ENCODE measurements at regions not wholly inside any gene's neighbourhood (a gene's known extent, or its start where the extent isn't known, plus 50 kb on each side); places are given as distances from the start of the nearest gene placed in this dataset.

DNA sequence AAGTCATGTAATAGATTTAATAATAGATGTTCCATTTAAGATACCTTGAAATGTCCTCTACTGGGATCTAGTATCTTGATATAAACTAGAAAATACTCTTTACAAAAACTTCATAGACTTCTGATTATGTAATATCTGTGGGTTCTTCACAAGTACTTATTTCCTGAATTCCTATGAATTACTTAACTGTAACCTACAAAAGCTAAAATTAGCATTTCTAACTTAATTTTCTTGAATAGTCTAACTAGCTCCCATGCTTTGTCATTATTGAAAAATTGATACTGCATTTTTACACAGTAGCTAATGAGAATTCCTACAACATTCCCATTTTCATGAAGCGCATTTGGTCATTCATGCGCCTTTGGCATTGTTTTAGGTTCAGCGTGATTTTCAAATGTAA lies 1828.2 kb downstream of the MAT2B start:
- in situ Hi-C loops (cut with MboI; ENCODE audit: low sequenced_read_pairs in 4 of 4) (no loop called here), intact Hi-C loops (cut with DNase I; ENCODE audit: low total_unique reads) (no loop called here)
- ATAC-seq (no peak), DNase-seq (no peak)
- Histone ChIP-seq H3K9me3 (no peaks in the 10 kb centered on the region), H3K4me1 (no peaks in the 10 kb centered on the region), H3K4me3 (no peak overlapping the region), H3K36me3 (no peaks in the 10 kb centered on the region), H3K27me3 (no peaks in the 10 kb centered on the region), H3K27ac (no peak overlapping the region)
- TF ChIP-seq POLR2A (IDR thresholded peaks at IDR 0.05): no peak
- TF ChIP-seq, protein P1, sequence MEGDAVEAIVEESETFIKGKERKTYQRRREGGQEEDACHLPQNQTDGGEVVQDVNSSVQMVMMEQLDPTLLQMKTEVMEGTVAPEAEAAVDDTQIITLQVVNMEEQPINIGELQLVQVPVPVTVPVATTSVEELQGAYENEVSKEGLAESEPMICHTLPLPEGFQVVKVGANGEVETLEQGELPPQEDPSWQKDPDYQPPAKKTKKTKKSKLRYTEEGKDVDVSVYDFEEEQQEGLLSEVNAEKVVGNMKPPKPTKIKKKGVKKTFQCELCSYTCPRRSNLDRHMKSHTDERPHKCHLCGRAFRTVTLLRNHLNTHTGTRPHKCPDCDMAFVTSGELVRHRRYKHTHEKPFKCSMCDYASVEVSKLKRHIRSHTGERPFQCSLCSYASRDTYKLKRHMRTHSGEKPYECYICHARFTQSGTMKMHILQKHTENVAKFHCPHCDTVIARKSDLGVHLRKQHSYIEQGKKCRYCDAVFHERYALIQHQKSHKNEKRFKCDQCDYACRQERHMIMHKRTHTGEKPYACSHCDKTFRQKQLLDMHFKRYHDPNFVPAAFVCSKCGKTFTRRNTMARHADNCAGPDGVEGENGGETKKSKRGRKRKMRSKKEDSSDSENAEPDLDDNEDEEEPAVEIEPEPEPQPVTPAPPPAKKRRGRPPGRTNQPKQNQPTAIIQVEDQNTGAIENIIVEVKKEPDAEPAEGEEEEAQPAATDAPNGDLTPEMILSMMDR (IDR thresholded peaks at IDR 0.05 in 4 of 5, conservative IDR thresholded peaks at IDR 0.05 in 1 of 5): no peak

DNA sequence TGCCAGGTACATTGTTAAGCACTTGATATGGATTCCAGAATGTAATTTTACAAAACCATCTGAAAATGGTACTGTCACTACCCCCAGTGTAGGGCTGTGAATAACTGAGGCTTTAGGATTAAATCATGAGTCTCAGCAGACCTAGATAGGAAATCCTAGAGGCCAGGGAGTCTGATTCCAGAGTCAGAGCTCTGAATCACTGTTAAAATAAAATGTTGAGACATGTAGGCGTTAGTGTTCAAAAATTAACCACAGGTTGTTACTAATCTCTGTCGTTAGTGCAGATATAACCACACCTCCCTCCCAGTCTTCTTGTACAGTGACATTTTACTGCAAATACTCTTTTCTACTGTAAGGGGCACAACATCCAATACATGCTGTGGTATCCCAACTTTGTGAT lies 1828.8 kb downstream of the MAT2B start:
- Histone ChIP-seq H3K27ac (no peak overlapping the region), H3K4me3 (no peak overlapping the region), H3K9me3 (no peaks in the 10 kb centered on the region), H3K4me1 (no peaks in the 10 kb centered on the region), H3K27me3 (no peaks in the 10 kb centered on the region), H3K36me3 (no peaks in the 10 kb centered on the region)
- intact Hi-C loops (cut with DNase I; ENCODE audit: low total_unique reads) (no loop called here), in situ Hi-C loops (cut with MboI; ENCODE audit: low sequenced_read_pairs in 4 of 4) (no loop called here)
- DNase-seq (no peak), ATAC-seq (no peak)
- TF ChIP-seq, protein P1 (IDR thresholded peaks at IDR 0.05 in 4 of 5, conservative IDR thresholded peaks at IDR 0.05 in 1 of 5): no peak
- TF ChIP-seq POLR2A (IDR thresholded peaks at IDR 0.05): no peak

DNA sequence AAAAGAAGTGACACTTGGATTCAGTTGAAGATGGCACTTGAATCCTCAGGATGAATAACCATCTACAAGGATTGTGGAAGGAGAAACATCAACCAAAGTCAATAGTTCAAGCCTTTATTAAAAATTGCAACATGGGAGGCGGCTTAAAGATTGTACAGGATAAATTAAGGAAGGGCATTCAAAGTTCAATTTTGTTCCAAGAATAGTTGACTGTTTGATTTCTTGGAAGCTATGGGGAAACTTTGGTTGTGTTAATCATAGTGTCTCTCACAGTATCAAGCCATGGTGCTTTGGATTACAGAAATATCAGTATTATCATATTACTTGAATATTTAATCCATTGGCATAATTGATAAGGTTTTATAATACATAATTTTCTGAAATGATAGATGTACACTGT lies 1844.3 kb downstream of the MAT2B start:
- TF ChIP-seq, protein P1 (IDR thresholded peaks at IDR 0.05 in 4 of 5, conservative IDR thresholded peaks at IDR 0.05 in 1 of 5): no peak
- no peak for TF ChIP-seq POLR2A (IDR thresholded peaks at IDR 0.05)
- intact Hi-C loops (cut with DNase I; ENCODE audit: low total_unique reads): no loop called here
- in situ Hi-C loops (cut with MboI; ENCODE audit: low sequenced_read_pairs in 4 of 4): no loop called here
- no peaks in the 10 kb centered on the region for H3K36me3 ChIP-seq
- no peaks in the 10 kb centered on the region for H3K9me3 ChIP-seq
- no peaks in the 10 kb centered on the region for H3K4me1 ChIP-seq
- ATAC-seq (no peak), DNase-seq (no peak)
- H3K4me3 ChIP-seq: no peak overlapping the region
- no peaks in the 10 kb centered on the region for H3K27me3 ChIP-seq
- H3K27ac ChIP-seq: no peak overlapping the region

DNA sequence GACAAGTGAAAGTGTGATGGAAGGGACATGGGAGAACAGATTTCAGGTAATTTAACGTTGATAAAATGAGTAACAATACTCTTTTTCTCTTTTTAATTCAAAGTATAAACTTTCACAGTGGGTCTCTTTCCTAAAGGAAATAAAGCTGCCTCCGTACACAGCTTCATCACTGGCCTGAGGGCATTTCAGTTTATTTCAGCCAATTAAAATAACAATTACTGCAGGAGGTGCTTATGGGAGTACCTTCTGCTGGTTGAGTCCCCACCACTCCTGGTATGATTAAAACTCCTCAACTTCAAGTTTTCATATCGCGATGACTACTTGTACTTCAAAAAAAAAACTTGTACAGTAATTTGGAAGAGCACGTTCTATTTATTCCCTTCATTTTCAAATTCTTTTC lies 1845.9 kb downstream of the MAT2B start:
- in situ Hi-C loops (cut with MboI; ENCODE audit: low sequenced_read_pairs in 4 of 4): no loop called here
- intact Hi-C loops (cut with DNase I; ENCODE audit: low total_unique reads): no loop called here
- Histone ChIP-seq H3K4me1 (no peaks in the 10 kb centered on the region), H3K27me3 (no peaks in the 10 kb centered on the region), H3K4me3 (no peak overlapping the region), H3K9me3 (no peaks in the 10 kb centered on the region), H3K27ac (no peak overlapping the region), H3K36me3 (no peaks in the 10 kb centered on the region)
- no peak for DNase-seq
- TF ChIP-seq POLR2A (IDR thresholded peaks at IDR 0.05): no peak
- ATAC-seq: no peak

DNA sequence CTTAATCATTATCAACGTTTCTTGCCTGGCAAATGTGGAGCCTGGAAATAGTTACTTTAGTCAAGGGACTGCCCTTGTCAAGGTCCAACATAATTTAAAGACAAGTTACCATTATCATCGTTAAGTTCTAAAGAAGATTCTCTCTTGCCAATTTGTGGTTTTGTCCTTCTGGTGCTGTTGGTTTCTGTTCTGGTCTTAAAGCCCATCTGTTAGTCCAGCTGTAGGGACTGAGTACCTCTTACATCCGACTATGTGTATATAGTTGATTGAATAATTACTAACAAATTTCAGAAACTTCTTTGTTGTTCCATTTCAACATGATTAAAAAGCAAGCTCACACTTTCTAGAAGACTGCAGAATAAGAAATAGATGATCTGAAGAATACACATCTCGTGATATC lies 1854.9 kb downstream of the MAT2B start:
- no peaks in the 10 kb centered on the region for H3K27me3 ChIP-seq
- no peak overlapping the region for H3K4me3 ChIP-seq
- TF ChIP-seq, protein P1 (IDR thresholded peaks at IDR 0.05 in 4 of 5, conservative IDR thresholded peaks at IDR 0.05 in 1 of 5): no peak
- no peak for TF ChIP-seq POLR2A (IDR thresholded peaks at IDR 0.05)
- no peaks in the 10 kb centered on the region for H3K4me1 ChIP-seq
- intact Hi-C loops (cut with DNase I; ENCODE audit: low total_unique reads): no loop called here
- DNase-seq (no peak), ATAC-seq (no peak)
- H3K9me3 ChIP-seq: no peaks in the 10 kb centered on the region
- H3K36me3 ChIP-seq: no peaks in the 10 kb centered on the region
- H3K27ac ChIP-seq: no peak overlapping the region
- in situ Hi-C loops (cut with MboI; ENCODE audit: low sequenced_read_pairs in 4 of 4): no loop called here

Data from gastrocnemius medialis (tissue), 4 donors.